GM18519 (cell line): ENCODE measurements at regions not wholly inside any gene's neighbourhood (a gene's known extent, or its start where the extent isn't known, plus 50 kb on each side); places are given as distances from the start of the nearest gene placed in this dataset.
"Not testable (repeated sequence)": the region's sequence is repeated elsewhere in the genome, so short reads cannot be mapped to it uniquely, and the experiment has no call there.

Experiments
- ATAC-seq: cut with Tn5 transposase; IDR thresholded peaks from one replicate; pipeline ENCODE4 v1.9.1; 2021; ENCODE audit warnings: mild to moderate bottlenecking, moderate library complexity; ENCODE audit not compliant: unreplicated experiment, low FRiP score

DNA sequence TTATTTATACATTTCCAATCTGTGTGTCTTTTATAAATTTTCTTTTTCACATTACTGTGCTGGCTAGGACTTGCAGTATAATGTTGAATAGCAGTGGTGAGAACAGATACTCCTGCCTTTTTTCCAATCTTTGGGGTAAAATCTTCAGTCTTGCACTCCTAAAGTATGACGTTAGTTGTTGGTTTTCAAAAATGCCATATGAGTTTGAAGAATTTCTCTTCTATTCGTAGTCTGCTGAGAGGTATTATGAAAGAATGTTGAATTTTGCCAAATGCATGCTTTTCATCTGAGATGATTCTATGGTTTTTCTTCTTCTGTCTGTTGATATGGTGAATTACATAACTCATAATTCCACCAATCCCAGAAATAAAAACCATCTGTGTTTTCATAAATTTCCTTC, 335.3 kb upstream of the CHST9 start:
- no peak for ATAC-seq

DNA sequence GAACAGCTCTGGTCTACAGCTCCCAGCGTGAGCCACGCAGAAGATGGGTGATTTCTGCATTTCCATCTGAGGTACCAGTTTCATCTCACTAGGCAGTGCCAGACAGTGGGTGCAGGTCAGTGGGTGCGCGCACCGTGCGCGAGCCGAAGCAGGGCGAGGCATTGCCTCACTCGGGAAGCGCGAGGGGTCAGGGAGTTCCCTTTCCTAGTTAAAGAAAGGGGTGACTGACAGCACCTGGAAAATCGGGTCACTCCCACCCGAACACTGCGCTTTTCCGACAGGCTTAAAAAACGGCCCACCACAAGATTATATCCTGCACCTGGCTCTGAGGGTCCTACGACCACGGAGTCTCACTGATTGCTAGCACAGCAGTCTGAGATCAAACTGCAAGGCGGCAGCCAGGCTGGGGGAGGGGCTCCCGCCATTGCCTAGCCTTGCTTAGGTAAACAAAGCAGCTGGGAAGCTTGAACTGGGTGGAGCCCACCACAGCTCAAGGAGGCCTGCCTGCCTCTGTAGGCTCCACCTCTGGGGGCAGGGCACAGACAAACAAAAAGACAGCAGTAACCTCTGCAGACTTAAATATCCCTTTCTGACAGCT, 325.0 kb upstream of the CHST9 start:
- ATAC-seq: not testable (repeated sequence)

DNA sequence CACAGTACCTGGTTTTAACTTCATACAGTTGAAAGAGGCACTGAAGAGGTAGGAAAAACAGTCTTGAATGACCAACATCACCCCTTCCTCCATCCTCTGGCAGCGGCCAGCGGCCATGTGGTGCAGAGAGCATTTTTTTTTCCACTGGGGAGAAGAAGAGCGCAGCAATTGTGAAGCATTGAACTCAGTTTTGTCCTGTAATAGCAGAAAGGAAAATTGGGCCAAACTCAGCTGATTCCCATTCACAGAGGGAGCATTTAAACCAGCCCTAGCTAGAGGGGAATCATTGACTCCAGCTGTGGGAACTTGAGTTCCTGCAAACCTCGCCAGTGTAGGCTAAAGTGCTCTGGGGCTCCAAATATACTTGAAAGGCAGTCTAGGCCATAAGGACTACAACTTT, 316.6 kb upstream of the CHST9 start:
- no peak for ATAC-seq

DNA sequence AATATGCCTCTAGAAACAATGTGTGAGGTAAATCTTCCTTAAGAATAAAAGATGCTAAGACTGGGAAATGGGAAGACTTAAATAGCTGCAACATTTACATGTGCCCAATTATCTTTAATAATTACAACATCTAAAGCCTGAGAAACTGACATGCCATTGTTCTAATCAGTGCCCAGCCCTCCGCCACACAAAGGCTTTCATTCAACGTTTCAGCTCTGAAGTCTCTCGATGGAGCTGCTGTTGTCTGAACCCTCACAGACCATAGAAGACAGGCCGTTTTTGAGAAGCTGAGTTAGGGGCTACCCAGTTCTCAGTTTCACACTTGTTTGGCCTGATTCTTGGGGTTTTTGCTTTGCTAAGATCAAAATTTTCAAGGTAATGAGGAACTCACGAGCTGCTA, 315.4 kb upstream of the CHST9 start:
- no peak for ATAC-seq

DNA sequence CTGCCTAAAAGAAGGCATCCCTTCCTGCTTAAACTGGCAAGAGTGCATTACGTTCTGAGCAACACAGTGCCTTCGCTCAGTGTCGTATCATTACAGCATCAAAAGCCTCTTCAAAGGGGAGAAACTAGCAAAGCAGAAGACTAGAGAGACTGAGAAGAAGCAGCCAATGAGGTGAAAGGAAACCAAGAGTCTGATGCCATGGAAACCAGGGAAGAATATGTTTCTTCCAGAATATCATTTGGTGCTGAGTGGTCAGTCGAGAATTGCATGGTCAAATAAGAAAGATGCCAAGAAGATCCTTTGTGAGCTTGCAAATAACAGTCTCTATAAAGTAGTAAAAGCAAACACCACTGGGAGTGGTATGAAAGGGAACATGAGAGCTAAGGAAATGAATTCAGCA, 312.1 kb upstream of the CHST9 start:
- ATAC-seq: no peak

DNA sequence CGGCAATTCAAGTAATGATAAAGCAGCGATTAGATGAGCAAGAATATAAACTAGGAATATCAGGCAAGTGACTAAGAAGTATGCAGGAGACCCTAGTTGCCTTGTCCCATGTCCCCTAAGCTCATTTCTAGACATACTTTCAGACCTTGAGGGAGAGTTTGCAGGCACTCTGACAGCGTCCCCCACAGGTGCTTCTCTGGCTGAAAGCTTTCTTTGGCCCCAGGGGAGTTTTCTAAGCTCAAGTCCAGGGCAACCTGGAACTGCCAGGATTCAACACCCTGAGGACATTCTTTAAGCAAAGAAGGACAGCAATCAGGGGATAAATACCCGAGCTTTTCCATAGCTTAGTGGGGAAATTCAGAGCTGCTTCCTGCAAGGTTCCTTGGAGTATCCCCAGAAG, 308.1 kb upstream of the CHST9 start:
- ATAC-seq: no peak

DNA sequence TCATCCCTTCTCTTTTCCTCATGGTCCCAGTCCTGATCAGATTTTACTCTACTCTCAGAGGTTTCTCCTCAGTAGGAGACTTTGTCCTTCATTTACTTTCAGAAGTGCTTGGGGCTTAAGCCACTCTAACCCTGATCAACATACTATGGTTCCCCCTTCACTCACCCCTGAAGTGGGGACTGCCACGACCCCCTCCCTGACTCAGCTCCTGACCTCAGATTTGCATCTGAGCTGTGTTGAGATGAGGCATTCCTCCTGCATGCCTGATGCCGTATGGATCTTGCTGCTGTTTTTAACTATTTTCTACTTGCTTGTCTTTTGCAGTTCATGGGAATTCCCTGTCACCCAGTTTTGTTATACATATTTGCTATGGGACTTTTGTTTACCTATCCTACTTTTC, 306.7 kb upstream of the CHST9 start:
- ATAC-seq: no peak

DNA sequence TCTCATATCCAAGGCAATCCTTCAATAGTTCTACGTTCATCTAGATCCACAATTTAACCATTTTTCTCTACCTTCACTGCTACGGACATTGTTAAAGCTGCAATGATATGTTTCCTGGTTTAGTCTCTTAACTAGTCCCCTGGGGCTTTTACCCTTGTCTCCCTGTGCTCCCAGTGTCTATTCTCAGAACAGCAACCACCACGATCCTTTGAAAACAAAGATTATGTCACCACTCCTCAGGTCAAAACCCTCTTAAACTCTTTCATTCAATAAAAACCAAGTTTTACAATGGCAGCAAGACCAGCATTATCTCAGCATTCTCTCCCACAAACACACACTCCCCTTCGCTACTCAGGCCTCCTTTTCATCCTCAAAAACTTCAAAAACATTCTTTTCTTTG, 298.2 kb upstream of the CHST9 start:
- ATAC-seq: no peak

DNA sequence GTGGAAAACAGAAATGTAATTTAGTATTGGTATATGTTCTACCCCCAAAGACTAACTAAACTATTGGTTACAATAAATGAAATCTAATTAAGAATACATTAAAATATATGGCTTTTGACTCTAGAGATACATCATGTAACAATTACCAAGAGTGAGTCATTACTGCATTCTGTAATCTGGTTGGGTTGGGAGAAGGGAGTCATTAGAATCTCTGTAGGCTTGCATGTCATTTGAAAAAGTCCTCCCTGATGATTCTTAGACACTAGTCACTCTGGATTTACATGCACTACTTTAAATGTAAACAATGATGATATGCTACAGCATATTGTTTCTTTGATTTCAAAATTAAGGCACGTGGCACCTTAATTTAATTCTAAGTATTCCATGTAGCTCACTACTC, 293.4 kb upstream of the CHST9 start:
- ATAC-seq: no peak

DNA sequence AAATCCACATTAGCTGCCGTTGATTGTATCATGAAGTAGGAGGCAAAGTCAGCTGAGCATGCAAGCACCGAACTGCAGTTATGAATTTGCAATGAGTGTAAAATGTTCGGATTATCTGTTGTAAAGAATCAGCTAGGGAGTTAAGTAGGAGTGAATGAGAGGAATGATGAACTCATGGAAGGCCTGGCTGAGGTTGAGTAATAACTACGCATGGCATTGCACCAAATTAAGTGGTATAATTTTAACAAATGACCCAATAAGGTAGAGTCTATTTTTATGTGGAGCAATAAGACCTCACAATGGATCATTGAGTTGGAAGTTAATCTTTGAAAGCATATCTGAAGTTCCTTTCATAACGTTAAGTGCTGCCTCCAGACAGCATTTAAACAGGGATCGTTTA, 288.2 kb upstream of the CHST9 start:
- ATAC-seq: no peak

DNA sequence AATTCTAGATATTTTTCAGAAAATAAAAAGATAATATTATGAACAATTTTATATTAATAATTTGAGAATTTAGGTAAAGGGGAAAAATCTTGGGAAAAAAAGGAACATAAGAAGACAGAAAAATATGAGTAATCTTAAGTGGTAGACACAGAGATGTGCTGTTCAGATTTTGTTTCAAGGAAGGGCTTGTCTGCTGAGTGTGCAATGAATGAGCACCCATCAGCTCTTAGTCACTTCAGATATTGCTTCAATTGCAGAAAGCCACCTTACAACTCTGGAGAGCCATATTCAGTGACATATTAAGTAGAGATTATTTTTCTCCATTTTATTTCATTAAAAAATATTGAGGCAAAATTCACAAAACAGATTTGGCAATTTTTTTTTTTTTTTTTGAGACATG, 282.0 kb upstream of the CHST9 start:
- ATAC-seq: no peak

DNA sequence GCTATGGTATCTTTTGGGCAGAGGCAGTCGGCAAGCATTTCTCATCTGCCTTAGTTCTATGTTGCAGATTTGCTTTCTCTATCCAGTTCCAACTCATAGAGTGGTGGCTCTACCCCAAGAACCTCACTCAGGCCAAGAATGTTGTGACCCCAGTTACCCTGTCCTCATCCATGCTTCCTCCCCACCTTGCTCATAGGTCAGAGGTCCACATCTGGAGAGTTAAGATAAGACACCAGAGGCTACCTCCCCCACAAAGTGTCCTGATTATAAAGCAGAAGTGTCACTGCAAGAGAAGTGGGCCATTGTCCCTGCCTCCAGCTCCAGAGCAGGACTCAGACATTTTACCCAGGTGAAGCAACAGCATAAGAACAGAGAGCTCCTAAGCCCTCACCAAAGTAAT, 276.8 kb upstream of the CHST9 start:
- ATAC-seq: no peak

DNA sequence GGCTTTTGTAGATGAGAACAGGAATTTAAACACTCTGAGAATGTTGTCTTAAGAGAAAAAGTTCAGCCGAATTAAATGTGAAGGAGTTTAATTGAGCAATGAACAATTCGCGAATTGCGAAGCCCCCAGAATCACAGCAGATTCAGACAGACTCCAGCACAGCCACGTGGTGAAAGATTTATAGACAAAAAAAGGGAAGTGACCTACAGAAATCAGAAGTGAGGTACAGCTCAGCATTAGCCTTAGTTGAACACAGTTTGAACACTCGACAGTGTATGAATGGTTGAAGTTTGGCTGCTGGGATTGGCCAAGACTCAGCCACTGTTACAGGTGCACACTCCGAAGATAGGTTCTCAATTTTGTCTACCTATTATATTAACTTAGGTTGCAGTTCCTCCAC, 264.0 kb upstream of the CHST9 start:
- ATAC-seq: no peak

DNA sequence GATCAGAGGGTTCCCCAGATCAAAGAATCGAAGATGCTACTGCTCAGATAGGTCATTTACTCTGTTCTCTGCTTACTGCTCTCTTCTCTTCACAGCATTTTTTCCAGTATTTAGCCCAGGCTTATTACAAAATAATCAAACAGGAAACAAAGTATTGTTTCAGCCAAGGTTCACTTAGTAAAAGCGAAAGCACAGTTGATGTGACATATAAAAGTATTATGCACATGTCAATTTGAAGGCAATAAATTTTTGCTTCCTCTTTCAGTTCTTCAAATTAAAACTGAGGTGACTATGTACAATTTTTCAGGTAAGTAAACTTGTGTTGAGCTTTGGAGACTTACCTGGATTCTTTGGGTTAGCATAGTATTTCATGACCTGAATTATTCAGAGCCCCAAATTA, 262.8 kb upstream of the CHST9 start:
- ATAC-seq: no peak

DNA sequence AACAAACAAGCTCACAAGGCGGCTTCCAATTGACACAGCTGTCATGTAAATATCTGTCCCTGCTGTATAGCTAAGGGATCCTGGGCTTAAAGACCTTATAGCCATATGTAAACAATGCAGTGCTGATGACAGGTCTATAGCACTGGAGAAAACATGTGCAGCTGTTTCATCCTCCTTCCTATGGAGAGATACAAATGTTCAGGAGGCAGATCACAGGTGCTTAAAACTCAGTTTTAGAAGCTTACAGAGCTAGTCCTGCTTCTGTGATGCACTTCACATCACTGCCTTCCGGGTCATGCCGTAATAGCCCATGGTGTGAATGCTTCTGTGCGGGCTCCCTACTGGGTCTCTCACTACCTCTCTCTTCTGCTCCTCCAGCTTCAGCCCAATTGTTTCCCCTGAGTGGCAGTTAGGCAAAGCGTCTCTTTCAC, 262.4 kb upstream of the CHST9 start:
- ATAC-seq: no peak

DNA sequence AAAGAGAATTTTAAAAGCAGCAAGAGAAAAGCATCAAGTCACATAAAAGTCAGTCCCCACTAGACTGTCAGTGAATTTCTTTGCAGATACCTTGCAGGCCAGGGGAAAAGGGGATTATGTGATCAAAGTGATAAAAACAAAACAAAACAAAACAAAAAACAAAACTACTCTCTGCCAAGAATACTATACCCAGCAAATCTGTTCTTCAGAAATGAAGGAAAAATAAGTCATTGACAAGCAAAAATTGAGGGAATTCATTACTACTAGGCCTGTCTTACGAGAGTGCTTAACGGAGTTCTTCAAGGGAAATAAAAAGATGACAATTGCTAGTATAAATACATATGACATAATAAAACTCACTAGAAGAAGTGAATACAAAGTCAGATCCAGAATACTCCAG, 245.5 kb upstream of the CHST9 start:
- no peak for ATAC-seq

DNA sequence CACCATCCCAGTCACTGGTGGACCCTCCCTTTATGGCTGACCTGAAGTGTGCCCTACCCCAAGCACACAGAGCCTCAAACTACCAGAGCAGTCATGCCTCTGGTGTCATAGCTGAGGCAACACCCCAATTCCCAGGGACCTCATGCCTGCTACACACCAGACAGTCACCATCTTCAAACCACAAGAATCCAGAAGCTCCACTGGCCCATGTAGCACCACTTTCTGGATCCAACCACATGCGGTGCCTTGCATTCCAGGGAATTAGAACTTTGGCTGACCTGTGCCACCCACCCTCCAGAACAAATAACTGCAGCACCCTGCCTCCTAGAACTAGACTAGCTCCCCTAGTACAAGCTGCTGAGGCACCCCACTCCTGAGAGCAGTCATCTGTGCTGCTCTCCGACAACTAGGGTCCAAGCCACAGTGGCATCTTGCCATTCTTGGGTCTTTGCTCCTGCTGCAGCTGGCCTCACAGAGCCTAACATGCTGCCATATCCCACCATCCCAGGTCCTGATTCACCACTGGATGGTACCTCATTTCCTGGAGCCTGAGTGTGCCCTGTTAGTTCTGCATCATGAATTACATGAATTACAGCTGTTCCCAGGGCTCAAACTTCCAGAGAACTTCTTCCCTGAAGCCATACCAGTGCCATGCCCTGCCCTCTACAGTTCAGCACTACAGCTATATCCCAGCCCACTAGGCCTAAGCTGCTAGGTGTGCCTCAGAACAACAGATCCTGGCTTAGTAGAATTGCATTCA, 243.8 kb upstream of the CHST9 start:
- ATAC-seq: no peak

DNA sequence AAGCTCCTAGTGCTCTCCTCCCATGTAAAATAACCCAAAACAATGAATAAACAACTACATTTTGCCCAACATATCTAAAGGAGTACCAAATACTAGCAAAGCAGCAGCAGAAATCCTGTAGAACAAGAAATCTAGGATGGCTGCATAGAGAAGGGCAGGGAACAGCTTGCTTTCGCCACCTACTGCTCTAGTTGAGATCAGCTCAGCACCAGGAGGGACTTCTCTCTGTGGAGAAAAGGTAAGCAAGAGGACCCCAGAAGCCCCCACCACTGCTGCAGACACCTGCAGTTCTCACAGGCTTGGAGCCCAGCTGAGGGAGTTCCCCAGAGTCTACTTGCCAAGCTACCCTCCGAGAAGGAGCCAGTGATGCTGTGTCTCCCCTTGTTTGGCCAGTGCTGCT, 243.0 kb upstream of the CHST9 start:
- ATAC-seq: no peak

DNA sequence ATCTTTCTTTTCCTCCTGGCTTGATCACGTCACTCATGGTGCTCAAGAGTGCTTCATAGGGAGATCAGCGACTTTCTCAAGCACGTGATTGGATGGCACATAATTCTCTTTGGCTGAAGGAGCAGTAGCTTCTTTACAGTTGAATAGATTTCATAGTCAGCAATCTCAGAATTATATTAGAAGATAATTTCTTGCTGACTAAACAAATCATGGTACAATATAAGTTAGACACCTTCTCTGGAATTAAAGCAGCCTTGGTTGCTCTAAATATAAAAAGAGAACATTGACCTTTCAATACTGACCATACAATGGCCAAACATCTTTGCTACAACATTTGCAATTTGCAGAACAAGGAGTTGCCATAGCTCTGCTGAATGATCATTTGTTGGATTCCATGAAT, 238.5 kb upstream of the CHST9 start:
- ATAC-seq: no peak

DNA sequence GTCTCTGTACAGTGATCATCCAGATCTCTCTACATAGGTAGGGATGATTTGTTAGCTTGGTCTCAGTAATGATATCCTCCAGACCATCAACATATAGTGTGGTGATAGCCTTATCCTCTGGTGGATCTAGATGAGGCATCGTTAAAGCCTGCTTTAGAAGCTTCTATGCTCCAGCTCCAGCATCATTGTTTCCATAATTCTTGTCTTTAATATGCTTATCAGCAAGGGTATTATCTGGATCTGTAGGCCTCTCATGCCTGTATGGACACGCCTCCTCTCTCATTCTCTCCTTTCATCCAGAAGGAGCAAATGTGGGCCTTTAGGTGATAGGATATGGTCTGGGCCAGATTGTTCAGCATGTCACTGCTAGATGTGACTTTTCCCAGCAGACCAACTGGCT, 234.5 kb upstream of the CHST9 start:
- no peak for ATAC-seq

DNA sequence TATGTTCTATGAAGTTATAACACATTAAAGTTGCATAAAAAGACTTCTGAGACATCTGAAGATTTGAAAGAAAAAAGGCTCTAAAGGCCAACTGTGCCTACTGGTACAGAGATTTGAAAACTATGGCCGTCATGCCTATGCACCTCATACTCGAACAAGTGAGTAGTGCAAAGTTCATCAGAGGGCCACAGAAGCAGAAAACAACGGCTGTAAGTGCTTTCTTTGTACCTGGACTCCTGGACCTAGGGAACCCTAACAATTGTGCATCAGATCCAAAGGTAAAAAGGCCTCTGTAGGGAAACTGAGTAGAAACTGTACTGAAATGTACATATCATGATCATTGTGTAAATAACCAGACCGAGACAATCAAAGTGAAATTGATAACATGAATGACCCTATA, 230.4 kb upstream of the CHST9 start:
- ATAC-seq: no peak

DNA sequence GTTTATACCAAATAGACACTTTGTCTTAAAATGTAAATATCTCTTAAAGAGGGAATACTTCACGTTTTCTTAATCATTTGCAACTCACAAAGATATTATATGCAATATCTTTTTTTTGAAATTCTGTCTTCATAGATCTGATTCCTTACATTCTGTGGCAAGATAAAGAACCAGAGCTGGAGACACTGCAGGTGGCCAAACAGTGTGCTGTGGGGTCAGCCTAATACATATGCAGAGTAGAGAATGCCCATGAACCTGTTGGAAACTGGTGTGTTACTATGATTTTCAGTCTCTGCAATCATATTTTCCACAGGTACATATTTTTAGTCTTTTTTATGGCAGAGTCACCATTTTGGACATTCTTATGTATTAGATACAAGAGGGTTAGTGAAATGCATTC, 229.6 kb upstream of the CHST9 start:
- no peak for ATAC-seq
